GM18868 (cell line): ENCODE measurements at regions not wholly inside any gene's neighbourhood (a gene's known extent, or its start where the extent isn't known, plus 50 kb on each side); places are given as distances from the start of the nearest gene placed in this dataset.
A peak's percentile ranks its signal among the peaks of the same experiment; 100 is the strongest.

Experiments used
- ATAC-seq: cut with Tn5 transposase; IDR thresholded peaks from one replicate; pipeline ENCODE4 v1.9.1; 2021; ENCODE audit warnings: mild to moderate bottlenecking, moderate library complexity; ENCODE audit not compliant: unreplicated experiment

DNA sequence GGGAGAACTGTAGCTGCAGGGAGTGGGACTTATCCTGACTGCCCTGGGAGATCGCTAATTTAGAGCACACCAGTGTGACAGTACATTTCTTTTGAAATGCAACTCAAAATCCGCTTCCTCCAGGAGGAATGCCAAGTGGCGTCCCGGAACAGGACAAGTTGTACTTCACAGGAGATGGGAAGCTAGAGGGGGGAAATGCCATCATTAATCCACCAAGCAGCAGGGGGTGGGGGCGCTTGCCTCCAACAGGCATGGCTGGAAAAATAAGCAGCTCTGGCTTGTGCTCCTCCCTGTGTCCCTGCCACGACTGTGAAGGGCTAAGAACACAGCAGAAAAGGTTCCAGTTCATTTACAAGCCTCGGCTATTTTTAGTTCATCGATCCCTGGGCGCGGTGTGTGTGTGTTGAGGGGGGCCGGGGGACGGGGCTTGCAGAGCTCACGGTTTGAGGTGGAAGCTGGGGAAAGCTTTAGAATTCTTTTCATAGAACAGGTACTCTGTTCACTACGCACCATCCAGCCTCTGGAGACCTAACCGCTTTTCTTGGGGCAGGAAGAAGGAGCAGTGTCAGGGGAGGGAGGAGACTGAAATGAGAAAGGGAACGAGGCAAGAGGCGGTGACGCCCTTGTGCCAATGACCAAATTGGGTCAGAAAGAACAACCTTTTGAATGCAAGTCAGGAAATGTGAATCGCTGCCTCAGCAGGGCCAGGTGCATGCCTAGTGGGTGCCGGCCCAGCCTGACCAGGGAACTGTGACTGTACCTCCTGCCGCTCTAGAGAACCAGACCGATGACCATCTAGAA lies 51.8 kb upstream of the DGKG start:
- ATAC-seq = peak; percentile 51

DNA sequence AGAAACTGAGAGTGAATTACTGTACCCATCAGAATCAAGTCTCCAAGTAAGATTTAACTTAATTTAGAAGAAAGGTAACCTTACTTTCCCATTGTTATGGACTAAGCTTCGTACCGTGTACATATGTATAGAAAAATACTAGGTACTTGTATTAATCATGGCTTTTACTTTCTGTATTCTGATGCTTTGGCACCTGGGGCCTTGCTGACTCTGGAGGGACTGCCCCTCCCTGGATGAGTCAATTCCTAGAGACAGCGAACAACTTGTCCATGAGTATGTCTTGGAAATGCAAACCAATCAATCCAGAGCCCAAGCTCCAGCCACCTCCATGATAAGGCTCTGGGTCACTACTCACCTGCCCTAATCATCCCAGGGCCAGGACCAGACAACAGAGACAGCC lies 50.0 kb upstream of the DGKG start:
- ATAC-seq = peak; percentile 61
